Neural progenitor cell (in vitro differentiated cells): ENCODE measurements at regions not wholly inside any gene's neighbourhood (a gene's known extent, or its start where the extent isn't known, plus 50 kb on each side); places are given as distances from the start of the nearest gene placed in this dataset.

ENCODE experiments used
- CTCF ChIP-seq: fragments of 200-600 bp; sonication (generic); IDR thresholded peaks from 2 replicates; pipeline ENCODE4 v1.5.1; 2017; ENCODE audit warnings: antibody characterized with exemption, mild to moderate bottlenecking
- EZH2 ChIP-seq: fragments of 200-600 bp; sonication (generic); IDR thresholded peaks from 2 replicates; pipeline ENCODE4 v1.6.1; 2017; ENCODE audit warnings: antibody characterized with exemption, mild to moderate bottlenecking, moderate library complexity
- EZH2phosphoT487 ChIP-seq: fragments of 200-600 bp; sonication (generic); IDR thresholded peaks from 2 replicates; pipeline ENCODE4 v1.6.1; 2017; ENCODE audit warnings: antibody characterized with exemption

GRCh38 chr20:22475662-22476061 is 108.7 kb downstream of the FOXA2 start:
- TF ChIP-seq EZH2phosphoT487 (no peak), CTCF (no peak), EZH2 (no peak)
